NCI-H510A treated with DMSO at 0.1 percent for 48 hours (cell line): ENCODE measurements at regions not wholly inside any gene's neighbourhood (a gene's known extent, or its start where the extent isn't known, plus 50 kb on each side); places are given as distances from the start of the nearest gene placed in this dataset.

ENCODE experiments used
- DNase-seq: peaks from one replicate; lab custom pipeline; 2025; lab: John Stamatoyannopoulos, UW

DNA sequence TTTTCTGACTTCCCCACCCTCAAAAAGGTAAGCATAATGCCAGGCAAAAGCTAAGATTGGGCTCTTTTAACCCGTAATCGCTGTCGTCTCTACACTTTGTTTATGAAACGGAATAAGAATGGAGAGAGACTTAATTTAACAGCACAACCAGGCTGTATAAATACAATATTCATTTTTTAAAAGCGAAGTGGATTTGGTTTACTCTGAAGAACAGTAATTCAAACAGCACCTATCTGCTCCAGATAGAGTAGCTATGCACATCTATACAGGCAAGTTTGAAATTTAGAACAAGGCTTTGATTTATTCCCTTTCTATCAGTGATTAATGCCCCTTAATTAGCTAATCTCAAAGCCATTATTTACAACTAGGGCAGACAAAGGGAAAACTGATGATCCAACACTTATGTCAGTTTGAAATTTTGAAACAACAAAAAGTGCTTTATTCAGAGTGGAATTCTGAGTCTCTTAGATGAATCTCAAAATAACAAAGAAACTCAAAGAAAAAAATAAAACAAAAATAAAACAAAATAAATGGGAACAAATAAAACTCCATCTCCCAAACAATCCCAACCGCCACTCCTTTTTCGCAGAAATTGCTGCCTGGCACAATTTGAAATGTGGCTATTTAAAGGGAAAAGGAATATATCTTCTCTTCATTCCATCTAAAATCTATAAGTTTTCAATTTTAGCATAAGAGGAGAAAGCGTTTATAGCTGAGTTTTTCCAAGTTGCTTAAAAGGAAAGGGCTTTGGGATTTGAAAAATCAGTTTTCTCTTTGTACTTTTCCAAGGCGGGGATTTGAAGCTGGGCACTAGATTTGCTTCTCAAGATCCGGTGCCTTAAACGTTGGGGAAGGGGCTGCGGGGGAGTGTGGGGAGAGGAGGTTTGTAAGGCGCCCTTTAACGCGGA, 298.6 kb downstream of the PARP8 start:
- no peak for DNase-seq

DNA sequence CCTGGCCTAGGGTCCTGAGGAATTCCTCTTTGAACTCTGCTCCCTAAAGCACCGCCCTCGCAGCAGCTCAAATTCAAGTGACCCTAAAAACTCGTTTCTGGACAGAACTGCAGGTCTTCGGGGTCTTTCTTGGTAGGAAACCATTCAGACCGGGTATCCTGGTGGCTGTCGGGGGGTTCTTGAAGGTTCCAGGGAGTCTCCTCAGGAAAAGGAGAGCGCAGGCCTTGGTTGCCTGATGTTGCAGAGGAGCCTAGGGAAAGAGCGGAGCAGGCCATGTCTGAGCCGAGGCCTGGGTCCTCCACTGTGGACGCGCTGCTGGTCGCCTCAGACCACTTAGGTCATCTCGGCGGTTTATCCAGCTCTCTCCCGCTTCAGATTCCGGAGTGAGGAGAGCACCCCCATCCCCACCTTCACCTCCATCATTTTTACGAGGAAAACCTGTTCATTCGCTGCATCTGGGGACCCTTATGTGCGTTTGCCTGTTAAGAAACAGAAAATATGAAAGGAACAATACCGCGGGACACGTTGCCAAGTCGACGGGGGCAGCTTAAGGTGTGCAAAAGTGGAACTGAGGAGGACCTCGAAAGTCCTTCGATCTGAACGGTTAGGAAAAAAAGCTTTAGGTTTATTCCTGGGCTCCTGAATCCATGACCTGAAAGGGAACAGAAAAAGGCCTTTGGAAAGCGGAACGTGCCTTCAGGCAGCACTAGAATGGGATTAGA, 299.4 kb downstream of the PARP8 start:
- DNase-seq: no peak

DNA sequence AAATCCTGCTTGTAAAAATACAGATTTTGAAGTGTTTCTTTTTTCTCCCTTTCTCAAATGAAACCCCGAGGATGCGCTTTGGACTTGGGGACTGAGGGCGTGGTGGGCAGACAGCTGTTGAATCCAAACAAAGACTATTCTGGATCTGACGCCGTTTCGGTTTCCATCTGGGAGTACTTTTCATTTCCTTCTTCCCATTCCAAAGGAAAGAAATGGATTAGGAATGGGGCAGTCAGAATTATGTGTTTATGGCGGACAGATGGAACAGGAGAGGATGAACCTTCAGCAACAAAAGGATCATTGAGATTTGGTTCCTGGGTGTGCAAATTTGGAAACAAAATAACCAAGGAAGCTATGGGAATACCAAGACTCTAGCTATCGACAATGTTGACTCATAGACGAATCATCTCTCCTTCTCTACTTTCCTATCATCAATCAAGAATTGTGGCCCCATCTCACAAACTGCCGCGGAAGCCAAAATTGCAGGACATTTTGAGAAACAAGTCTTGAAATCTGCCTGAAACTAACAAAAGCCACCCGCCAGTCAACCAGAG, 300.6 kb downstream of the PARP8 start:
- no peak for DNase-seq

DNA sequence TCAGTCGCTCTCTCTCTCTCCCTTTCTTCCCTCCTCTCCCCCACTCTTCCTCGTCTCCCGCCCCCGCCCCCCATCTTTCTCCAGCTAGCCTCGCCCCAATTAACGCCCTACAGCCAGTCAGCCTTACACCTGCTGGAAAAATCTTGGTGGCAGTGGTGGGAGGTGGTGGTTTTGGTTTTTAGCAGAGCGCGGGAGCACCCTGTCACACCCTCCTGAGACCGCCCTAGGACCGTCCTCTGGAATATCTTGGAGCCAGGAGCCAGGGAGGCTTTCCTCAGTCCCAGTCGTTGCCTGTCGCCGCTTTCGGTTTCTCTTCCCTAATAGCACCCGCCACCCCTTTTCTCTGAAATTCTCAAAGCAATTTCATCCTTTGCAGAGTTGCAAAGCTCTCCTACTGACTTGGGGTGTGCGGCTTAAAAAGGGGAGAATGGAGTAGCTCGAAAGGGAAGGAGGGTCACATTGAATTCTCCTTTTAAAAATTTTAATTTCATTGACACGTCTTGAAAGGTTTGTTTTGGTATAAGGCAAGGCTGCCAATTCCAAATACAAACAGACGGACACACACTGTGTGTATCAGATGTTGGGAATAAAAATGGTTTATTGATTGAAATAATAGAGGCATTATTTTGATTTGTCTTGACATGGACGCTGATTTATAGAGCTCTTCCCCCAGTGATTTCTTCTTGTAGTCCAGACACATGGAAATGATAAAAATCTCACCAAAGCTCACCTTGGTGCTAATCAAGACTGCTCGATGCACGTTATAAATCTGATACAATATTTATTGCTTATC, 301.3 kb downstream of the PARP8 start:
- DNase-seq: no peak

DNA sequence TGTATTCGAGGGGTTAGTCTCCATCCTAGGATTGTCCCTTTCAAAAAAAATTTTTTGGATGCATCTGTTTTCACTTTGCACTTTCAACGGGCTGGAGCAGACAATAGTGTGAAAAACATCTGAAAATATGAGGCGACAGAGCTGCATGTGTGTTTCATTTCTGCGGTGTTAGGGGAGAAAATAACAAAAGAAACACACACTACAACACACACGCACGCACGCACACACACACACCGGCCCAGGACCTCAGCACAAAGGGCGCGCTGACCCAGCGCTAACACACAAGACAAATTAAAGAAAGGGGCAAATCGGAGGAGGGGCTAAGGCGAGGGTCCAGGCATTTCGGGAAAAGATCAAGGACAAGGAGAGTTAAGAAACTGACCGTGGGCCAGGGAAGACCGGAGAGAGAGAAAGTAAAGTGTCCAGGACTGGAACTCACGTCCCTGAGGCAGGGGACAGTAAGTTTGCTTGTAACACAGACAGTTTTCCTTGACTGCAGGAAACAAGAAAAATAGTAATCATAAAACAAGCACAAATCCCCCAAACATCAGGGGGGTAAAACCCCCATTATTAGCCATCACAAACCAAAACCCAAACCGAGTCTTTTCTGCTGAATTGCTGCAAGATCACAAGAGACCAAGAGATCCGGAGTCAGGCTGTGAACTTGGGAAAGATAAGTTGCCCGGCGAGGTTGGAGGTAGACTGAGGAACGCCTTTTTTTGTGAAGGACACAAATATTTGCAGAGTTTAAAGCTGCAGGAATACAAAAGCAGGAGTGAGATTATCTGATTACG, 302.1 kb downstream of the PARP8 start:
- no peak for DNase-seq

DNA sequence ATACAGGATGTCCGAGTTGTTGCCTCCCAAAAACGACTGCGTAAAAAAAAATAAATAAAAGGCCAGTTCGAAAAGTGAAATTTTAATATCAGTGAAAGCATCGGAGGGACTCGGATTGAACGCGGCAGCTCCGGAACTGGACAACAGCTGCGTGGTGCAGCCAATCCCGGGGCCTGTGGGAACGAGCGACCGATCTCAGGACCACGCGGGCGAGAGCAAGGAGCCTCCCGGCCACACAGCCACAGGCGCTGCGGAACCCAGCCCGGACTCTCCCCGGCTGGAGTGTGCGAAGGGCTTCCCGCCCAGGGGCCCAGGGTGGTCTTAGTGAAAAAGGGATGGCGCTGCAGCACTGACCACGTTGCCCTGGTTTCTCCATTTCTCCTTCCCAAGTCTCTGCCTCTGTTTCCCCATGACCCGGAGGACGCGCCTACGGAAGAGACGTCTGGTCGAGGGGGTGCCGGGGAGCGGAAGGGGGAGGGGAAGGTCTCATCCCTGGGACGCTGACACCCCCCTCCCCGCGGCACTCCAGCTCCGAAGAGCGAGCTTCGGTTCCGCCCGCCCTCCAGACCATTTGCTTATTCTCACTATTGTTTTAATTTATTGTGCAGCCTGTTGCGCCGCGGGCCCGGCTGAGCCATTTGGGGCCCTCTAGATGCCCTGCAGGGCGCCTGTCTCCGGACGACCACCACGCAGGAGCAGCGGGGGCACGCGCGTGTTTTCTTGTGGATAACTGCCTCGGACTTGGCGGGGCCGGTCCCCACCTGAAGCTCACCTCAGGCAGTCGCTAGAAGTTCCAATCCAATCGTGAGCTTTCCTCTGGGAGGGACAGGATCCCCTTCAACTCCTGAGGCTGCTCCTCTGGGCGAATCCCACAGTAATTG, 303.0 kb downstream of the PARP8 start:
- no peak for DNase-seq

DNA sequence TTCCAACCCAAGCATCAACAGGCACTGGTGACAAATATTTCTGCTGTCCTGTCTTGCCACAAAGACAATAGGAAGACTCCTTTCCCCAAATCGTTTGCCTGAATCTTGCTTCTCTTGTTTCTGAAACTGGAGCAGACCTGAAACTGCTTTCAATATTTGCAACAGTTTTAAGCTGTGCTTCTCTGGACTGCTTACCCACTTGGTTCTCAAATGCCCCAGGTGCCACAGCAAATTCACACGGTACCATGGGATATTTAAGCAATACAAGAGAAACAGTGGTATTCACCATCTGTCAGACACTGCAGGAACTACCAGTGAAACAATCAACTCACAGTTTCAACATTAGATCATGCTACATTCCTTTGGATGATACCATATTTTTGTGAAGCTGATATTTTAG, 309.4 kb downstream of the PARP8 start:
- DNase-seq: no peak

DNA sequence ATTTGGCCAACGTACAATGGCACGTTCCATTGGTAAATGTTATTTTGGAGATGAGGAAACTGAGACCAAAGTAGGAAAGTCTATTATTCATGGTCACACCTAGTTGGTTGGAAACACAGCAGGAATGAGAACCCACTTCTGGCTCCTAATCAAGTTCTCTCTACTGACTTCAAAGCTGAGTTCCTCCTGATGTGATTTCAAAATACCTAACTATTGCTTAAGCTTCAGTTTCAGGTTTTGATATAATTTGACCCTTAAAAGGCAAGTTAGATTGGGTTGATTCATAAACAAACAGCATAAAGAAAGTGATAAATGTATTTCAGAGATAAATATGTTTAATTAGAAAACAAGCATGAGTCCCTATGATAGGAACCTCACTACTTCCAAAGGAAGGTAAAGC, 312.5 kb downstream of the PARP8 start:
- no peak for DNase-seq

DNA sequence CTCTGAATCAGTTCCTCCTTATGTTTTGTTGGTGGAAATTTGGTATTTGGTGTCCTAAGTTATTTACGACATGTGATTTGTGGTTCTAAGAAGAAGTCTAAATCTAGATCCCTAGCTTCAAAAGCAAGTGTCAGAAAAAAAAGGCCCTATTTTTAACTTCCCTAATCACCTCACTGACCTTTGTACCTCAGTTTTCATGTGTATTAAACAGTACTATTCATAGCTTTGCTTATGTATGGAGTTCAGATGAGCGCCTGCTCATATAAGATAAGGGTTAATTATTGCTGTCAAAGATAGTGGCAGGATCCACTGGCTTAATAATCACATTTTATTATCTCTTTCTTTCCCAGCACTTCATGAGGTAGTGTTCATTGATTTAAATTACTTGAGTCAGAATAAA, 318.2 kb downstream of the PARP8 start:
- no peak for DNase-seq

DNA sequence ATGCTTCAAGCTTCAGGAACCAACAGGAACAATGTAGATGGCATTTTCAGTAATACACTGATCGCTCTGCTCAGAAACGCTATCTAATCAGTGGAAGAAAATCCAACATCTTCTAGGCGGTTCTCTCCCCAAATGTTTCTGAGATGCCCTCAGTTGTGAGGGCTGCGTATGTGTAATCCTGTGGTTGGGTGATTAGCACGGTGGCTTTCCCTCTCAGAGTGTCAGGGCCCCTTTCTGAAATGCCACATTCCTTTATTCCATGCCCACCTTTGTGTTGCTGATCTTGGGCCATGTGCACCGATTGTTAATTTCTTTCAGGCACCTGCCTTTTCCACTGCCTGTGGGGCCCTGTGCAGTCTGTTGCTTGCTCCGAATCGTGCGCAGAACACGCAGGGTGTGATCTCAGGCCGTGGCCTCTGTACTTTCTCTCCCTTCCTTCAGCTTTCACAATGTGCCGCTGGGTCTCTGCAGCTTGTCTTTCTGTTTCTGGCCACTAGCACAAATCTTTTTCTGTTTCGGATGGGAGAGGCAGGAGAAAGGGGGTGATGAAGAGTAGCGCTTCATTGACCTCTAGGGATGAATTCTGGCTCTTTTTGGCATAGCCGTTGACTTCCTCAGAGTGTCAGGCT, 324.0 kb downstream of the PARP8 start:
- DNase-seq: no peak

DNA sequence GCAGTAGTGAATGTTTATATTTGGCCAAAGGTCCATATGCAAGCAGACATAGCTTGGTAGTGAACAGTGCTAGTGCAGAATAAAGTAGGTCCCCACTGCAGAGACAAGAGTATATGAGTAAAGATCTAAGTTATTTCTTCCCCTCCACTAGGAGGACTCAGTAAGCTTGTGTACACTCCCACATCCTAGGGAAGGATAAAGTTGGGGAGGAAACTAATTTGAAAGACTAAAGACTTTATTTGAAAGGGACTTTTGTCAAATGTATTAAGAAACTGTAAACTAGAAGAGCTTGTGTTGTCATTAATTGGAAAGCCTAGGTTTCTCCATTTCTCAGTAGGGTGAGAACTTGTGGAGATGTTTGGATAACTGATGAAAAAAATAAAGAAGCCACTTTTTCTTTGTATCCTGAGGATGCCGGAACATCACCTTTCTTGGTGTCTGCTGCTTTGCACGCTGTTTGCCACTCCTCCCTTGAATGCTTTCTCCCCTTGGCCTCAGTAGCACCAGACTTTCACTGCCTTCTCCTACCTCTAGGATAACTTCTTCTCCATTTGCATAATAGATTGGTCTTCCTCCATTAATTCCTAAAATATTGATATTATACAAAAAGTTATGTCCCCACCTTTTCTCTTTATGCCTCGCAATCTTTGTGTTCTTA, 329.0 kb downstream of the PARP8 start:
- DNase-seq: no peak

DNA sequence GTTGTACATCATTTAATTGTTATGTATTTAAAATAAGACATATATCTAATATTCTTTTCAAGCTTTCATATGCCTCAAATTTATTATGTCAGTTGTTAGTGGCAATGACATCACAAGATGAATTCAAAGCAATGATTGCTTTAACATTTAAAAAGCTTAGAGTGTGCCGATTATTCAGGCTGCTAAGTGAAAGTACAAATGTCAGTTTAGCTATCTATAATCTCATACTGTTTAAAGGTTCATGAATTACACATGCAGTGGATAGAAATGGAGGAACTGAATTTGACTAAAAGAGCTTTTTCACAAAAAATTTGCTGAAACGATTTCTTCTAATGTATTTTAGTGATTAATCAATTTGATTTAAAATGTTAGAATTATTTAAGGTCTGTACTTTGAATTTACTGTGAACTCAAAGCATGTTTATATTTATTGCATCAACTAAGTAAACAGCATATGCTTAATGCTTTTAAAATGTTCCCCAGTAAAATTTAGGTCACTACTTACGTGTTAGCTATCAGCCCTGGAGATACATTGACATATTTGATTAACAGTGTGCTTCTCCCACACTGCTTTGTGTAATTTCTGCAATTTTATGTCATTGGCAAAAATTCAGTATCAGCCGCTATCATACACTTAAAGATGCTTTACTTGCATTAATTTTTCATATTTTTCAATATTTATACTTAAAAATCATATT, 334.9 kb downstream of the PARP8 start:
- no peak for DNase-seq

DNA sequence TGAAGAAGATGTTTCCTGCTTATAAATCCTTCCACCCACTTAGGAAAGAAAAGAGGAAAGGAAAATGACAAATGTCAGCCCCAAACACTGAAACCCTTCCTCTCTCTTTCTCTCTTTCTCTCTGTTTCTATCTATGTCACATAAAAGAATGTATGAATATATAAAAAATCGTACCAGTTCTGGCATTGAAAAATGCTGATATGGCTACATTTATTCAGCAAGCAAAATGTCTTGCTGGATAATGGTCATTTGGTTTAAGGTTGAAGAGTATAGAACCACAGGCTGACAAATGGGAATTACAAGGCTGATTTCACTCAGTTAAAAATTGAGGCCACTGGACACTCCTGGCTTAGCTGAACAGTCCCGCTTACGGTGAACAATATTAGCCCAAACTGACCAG, 335.9 kb downstream of the PARP8 start:
- no peak for DNase-seq

DNA sequence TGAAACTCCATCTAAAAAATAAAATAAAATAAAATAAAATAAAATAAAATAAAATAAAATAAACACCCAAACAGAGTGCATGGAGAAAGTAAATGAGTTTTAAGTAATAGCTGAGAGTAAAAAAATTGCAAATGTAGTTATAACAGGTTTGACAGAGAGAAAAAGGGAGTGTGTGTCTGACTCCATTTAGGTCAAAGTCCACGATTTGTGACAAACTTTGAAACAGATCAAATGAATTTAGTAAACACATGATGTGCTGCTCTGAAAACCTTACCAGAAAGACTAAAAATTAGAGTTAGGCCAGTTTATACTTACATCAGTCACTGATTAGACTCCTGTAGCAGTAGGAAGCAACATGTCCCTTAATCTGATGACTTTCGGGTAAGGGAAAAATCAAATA, 346.6 kb downstream of the PARP8 start:
- DNase-seq: no peak

DNA sequence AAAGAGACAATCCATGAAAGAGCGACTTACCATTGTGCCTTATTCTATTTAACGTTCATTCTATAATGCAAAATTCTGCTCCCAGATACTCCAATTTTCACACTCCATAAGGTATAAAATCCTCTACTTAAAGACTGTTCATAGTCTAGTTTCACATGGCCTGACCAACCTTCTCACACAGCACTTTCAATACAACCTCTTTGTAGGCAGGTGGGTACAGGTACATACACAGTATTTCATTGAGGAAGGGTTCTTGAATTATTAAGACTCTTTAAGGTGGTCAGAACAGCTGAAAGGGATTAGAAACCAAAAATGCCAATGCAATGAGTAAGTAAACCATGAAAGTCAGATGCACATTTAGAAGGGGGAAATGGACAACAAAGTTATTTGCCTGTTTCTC, 352.0 kb downstream of the PARP8 start:
- DNase-seq: no peak

DNA sequence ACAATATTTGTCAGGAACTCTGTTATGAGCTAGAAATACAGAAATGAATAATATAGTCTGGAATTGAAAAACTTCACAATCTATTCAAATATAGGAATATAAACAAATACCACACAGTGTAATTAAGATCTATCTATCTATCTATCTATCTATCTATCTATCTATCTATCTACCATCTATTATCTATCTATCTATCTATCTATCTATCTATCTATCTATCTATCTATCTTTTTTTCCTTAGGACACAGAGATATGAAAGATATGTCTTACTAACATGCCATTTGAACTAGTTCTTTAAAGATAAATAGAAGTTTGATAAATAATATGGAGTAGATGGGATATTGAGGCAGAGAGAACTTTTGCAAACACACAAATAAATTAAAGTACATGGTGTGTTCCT, 357.8 kb downstream of the PARP8 start:
- no peak for DNase-seq

DNA sequence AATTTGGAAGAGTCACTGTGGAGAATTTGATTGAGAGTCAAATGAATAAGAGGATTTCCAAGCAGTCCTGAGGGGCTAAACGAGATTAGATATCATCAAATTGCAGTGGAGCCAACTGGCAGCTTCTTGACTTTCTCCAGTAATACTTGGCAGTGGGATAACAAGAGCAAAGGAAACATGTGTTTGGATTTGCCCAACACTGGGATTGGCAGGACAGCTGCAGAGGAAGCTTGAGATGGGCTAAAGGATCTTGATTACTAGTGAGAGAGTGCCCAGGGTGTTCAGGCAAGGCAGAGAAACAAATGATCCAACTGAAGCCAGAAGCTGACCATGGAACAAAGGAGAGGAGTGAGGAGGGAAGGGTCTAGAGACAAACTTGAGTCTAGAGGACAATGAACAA, 356.0 kb upstream of the ISL1 start:
- no peak for DNase-seq

DNA sequence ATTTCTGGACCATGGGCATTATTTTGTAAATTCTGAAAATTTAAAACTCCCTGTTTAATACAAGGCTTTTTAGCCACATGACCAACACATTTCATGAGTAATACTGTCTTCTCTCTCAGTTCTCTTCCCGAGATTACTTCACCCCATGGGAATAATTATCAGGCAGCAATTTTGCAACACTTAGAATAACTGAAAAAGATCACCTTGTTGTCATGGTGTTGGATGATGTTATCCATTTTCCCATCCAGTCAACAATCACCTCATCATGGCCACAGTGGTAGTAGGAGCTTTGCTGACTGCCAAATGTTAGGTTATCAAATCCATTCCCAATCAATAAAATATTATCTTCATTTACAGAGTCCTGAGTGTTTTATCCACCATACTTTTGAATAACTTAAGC, 354.9 kb upstream of the ISL1 start:
- no peak for DNase-seq

DNA sequence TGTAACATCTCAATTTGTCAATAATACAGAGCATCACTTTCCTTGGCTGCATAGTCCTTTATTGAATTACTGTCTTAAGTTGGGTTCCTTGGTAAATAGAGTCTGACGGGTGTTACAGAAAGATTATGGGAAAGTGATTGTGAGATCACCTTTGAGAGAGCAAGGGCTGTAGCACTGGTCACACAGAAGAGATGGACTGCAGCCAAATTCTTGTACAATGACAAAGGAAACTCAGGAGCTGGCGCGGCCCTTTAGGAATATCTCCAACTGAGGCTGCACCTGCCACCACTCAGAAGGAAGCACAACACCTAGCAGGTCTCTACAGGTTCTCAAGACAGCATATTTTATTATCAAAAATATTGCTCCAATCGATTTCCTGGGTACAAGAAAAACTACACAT, 350.0 kb upstream of the ISL1 start:
- peak; percentile 37 for DNase-seq
